HG03064 (cell line): ENCODE measurements at regions not wholly inside any gene's neighbourhood (a gene's known extent, or its start where the extent isn't known, plus 50 kb on each side); places are given as distances from the start of the nearest gene placed in this dataset.
"Not testable (repeated sequence)": the region's sequence is repeated elsewhere in the genome, so short reads cannot be mapped to it uniquely, and the experiment has no call there.

Source experiments
- ATAC-seq: cut with Tn5 transposase; IDR thresholded peaks from one replicate; pipeline ENCODE4 v1.9.1; 2021; ENCODE audit warnings: low read depth; ENCODE audit not compliant: unreplicated experiment

GRCh38 chr4:59455751-59456150, 1744.4 kb upstream of the ADGRL3 start:
- ATAC-seq: no peak

DNA sequence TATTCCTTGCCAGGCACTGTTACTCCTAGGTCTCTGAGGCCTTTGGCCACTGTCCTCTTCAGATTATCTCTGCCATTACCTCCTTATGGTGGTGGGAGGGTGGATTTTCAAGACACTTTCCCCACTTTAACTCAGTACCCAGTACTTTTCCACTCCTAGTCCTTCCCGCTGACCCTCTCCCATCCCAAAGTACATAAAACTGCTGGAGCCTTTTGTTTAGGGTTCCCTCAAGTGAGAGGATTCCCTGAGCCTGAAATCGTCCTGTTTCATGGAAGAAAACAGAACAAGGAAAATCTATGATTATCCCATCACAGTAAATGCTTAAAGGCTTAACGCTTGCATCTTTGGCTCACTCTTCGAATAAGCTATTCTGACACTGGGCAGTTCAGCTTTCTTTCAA, 1742.5 kb upstream of the ADGRL3 start:
- no peak for ATAC-seq

GRCh38 chr4:59484944-59485343, 1715.2 kb upstream of the ADGRL3 start:
- ATAC-seq: no peak

GRCh38 chr4:59500103-59500502, 1700.0 kb upstream of the ADGRL3 start:
- ATAC-seq: no peak

- no peak for ATAC-seq
Measured at GRCh38 chr4:59503731-59504130, 1696.4 kb upstream of the ADGRL3 start.

- not testable (repeated sequence) for ATAC-seq
Measured at GRCh38 chr4:59511809-59512208, 1688.3 kb upstream of the ADGRL3 start.

DNA sequence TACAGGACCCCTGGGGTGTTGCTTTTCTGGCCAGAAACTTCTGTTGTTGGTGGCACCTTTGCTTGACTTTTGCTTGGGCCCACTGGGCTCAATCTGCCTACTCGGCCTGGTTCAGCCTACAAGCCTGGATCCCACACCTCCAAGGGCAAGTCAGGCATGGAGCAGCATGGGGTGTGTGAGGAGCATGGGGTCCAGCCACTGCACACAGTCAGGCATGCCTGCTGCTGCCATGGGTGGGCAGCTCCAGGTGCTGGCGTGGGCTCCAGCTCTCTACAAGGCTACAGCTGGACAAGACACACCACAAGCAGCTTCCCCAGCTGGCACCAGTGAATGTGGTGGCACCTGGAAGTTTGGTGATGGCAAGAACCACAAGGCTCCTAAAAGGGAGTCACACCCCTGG, 1683.1 kb upstream of the ADGRL3 start:
- ATAC-seq: no peak

- ATAC-seq: no peak
Measured at GRCh38 chr4:59518005-59518823, 1681.9 kb upstream of the ADGRL3 start.

DNA sequence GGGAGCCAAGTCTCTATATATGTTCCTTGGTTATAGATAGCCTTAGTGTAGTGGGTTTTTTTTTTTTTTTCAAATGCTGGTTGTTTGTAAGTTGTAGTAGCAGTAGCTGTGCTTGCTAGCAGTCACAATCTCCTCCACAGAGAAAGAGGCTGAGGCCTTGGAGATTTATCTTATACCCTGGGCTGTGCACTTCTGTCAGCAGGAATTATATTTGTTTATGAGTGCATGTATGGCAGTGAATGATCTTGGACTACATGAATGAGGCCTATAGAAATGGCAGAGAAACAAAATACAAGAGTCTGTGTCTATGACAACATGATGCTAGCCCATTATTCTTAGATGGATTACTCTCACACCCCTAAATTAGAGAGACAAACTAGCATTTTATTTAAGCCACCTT, 1674.2 kb upstream of the ADGRL3 start:
- ATAC-seq: no peak

DNA sequence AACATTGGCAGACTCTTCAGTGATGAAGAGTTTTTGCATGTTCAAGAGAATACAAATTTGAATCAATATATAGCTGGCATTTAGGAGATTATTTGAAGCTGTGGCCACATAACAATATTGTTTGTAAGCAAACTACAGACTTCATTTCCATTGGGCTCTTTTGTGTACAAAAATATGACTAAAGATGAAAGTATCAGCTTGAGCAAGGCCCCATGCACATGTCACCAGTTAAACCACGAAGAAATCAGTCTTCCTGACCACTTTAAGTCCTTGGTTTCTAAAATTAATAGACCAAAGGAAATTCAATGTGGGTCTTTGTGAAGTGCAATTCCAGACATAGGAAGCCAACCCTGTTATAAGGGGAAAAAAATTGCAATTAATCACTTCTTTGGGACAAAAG, 1664.6 kb upstream of the ADGRL3 start:
- ATAC-seq: no peak

GRCh38 chr4:59536428-59536827, 1663.7 kb upstream of the ADGRL3 start:
- no peak for ATAC-seq

DNA sequence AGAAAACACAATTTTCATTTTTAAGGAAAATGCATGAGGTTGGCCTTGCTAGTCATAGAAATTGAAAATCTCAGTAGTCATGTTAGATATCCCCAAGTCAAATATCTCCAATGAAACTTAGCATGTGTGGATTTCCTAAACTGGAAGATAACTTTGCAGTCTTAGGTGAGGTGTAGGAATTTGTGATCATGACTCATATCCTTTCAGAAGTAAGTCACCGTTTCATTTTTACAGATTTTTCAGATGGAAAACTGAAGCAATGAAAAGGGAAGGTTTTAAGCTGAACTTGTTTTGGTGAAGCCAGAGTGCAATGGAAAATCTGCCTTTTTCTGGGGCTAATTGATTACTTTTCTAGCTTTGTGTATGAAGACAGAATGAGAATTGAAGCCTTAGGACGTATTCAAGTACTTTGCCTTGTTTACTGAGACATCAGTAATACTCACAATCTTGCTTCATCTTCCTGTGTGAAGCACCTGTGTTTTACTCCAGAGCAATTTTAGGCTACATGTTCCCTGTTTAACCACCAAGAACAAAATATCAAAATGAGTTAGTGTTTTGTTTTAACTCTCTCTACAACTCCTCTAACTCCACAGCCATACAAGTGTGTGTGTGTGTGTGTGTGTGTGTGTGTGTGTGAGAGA, 1662.8 kb upstream of the ADGRL3 start:
- ATAC-seq: no peak

- ATAC-seq: no peak
Measured at GRCh38 chr4:59539401-59539800, 1660.7 kb upstream of the ADGRL3 start.

DNA sequence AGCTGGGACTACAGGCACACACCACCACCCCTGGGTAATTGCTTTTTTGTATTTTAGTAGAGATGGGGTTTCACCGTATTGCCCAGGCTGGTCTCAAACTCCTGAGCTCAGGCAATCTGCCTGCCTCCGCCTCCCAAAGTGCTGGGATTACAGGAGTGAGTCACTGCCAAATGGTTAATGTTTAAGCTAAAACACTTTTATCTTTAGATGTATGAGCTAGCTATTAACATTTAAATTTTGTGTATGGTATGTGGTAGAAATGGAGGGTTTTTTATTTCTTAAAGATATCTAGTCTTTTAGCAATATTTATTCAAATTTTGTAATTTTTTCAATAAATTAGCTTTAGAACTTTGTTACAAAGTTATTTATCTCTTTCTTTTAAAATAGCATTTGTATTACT, 1659.8 kb upstream of the ADGRL3 start:
- no peak for ATAC-seq

DNA sequence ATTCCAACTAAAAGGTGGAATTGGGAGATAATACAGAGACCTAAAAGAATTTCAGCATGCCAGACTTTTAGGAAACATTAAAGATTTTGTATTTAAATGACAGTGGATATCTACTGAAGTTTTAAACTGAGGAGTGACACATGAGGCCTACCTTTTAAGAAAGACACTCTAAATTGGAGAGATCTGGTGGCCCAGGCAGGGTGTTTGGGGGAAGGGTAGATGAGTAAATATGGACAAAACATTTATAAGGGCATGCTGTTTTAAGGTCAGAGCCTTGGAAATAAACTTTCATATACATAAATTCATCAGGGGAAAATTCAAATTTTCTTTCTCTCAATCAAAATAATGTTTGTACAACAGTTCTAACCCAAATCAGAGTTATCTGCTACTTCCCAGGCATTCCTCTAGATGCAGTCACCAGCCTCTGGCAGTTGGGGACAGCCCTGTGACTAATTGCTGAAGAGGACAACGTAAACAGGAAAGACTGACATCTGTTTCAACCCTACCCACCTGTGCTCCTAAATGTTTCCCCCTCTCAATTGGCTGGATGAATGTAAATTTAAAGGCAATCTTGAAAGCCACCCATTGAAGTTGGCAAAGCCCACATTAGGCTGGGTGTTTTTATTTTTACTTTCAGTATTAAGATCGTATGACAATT, 1646.9 kb upstream of the ADGRL3 start:
- peak; percentile 92 for ATAC-seq

DNA sequence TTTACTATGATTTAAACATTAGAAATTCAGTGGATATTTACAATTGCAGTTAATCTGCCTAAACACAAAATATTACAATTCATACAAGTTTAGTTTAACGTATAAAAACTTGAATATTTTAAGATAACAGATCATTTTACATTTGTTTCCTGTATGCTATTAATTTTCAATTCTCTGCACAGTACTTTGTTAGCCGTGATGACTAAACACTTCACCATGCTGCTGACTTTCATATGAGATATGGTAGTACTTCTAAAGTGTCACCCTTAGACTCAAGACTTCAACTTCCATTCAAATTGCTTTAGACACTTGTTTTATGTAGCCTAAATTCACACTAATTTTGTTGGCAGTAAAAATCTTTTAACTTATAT, 1646.4 kb upstream of the ADGRL3 start:
- peak; percentile 71 for ATAC-seq

DNA sequence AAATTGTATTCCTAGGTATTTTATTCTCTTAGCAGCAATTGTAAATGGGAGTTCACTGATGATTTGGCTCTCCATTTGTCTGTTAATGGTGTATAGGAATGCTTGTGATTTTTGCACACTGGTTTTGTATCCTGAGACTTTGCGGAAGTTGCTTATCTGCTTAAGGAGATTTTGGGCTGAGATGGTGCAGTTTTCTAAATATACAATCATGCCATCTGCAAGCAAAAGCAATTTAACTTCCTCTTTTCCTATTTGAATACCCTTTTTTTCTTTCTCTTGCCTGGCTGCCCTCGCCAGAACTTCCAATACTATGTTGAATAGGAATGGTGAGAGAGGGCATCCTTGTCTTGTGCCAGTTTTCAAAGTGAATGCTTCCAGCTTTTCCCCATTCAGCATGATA, 1643.9 kb upstream of the ADGRL3 start:
- not testable (repeated sequence) for ATAC-seq

DNA sequence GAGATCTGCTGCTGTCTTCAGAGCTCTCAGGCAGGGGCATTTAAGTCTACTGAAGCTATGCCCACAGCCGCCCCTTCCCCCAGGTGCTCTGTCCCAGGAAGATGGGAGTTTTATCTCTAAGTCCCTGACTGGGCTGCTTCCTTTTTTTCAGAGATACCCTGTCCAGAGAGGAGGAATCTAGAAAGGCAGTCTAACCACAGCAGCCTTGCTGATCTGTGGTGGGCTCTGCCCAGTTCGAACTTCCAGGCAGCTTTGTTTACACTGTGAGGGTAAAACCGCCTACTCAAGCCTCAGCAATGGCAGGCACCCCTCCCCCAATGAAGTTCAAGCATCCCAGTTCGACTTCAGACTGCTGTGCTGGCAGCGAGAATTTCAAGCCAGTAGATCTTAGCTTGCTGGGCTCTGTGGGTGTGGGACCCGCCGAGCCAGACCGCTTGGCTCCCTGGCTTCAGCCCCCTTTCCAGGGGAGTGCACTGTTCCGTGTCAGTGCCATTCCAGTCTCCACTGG, 1639.9 kb upstream of the ADGRL3 start:
- ATAC-seq: not testable (repeated sequence)

GRCh38 chr4:59565836-59566235, 1634.3 kb upstream of the ADGRL3 start:
- ATAC-seq: no peak

GRCh38 chr4:59570860-59571476, 1629.2 kb upstream of the ADGRL3 start:
- ATAC-seq: no peak

DNA sequence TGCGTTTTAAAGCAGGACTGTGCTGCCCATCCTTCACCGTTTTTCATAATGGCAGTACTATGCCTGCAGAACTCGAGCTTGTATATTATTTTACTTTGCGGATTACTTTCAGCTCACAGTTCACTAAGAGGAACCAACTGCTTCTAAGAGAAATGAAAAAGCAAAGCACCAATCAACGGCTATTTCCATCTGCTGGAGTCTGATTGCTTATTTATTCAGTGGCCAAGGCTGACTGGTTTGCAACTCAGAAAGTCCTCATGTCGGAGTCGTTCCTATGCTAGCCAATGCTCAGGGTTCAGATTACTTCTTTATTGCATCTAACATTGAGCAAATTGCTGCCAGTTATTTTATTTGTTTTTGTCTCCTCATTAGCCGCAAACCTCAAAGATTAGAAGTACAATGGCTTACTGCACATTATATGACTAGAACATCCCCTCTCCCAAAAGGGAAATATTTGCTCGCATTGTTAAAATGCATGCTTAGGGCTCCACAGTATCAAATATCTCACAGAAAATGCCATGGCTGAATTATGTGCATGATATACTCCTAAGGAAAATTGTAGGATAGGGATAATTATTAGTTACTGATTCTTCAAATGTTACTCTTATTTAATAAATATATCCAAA, 1628.2 kb upstream of the ADGRL3 start:
- no peak for ATAC-seq
